ENCODE measurements at regions not wholly inside any gene's neighbourhood (a gene's known extent, or its start where the extent isn't known, plus 50 kb on each side); places are given as distances from the start of the nearest gene placed in this dataset.

GRCh38 chr7:68492359-68492690 is 1106.0 kb upstream of the AUTS2 start:
- Histone ChIP-seq H4K20me1 (ENCODE audit: insufficient read depth) (no peaks in the 10 kb centered on the region), H3K4me2 (no peak overlapping the region), H3K27ac (no peak overlapping the region), H3K36me3 (ENCODE audit: insufficient read depth) (no peaks in the 10 kb centered on the region), H3K4me3 (IDR thresholded peaks at IDR 0.05; ENCODE audit: insufficient read depth, low read depth, low read length) (no peak overlapping the region), H3K27me3 (ENCODE audit: insufficient read depth, low read depth) (no peaks in the 10 kb centered on the region), H3K79me2 (ENCODE audit: insufficient read depth, low read depth) (no peaks in the 10 kb centered on the region), H2AFZ (ENCODE audit: low read depth) (no peak overlapping the region), H3K4me1 (ENCODE audit: low read depth, poor library complexity, severe bottlenecking) (no peaks in the 10 kb centered on the region), H3K9ac (no peak overlapping the region)
- TF ChIP-seq CTCF (conservative IDR thresholded peaks at IDR 0.05; ENCODE audit: low read depth, low read length) = no peak

GRCh38 chr7:68503400-68503799 is 1094.9 kb upstream of the AUTS2 start:
- Histone ChIP-seq H3K9ac (no peak overlapping the region), H3K36me3 (ENCODE audit: insufficient read depth) (no peaks in the 10 kb centered on the region), H4K20me1 (ENCODE audit: insufficient read depth) (no peaks in the 10 kb centered on the region), H2AFZ (ENCODE audit: low read depth) (no peak overlapping the region), H3K27ac (no peak overlapping the region), H3K4me2 (no peak overlapping the region), H3K27me3 (ENCODE audit: insufficient read depth, low read depth) (no peaks in the 10 kb centered on the region), H3K4me1 (ENCODE audit: low read depth, poor library complexity, severe bottlenecking) (no peaks in the 10 kb centered on the region), H3K79me2 (ENCODE audit: insufficient read depth, low read depth) (no peaks in the 10 kb centered on the region), H3K4me3 (IDR thresholded peaks at IDR 0.05; ENCODE audit: insufficient read depth, low read depth, low read length) (no peak overlapping the region)
- no peak for TF ChIP-seq CTCF (conservative IDR thresholded peaks at IDR 0.05; ENCODE audit: low read depth, low read length)

- no peak overlapping the region for H3K9ac ChIP-seq
- no peak overlapping the region for H3K27ac ChIP-seq
- H3K4me2 ChIP-seq = no peak overlapping the region
- H2AFZ ChIP-seq (ENCODE audit: low read depth) = no peak overlapping the region
- no peaks in the 10 kb centered on the region for H3K79me2 ChIP-seq (ENCODE audit: insufficient read depth, low read depth)
- H3K36me3 ChIP-seq (ENCODE audit: insufficient read depth) = no peaks in the 10 kb centered on the region
- TF ChIP-seq CTCF (conservative IDR thresholded peaks at IDR 0.05; ENCODE audit: low read depth, low read length) = no peak
- no peaks in the 10 kb centered on the region for H3K27me3 ChIP-seq (ENCODE audit: insufficient read depth, low read depth)
- no peak overlapping the region for H3K4me3 ChIP-seq (IDR thresholded peaks at IDR 0.05; ENCODE audit: insufficient read depth, low read depth, low read length)
- no peaks in the 10 kb centered on the region for H3K4me1 ChIP-seq (ENCODE audit: low read depth, poor library complexity, severe bottlenecking)
- H4K20me1 ChIP-seq (ENCODE audit: insufficient read depth) = no peaks in the 10 kb centered on the region
Measured at GRCh38 chr7:68504716-68505115, 1093.6 kb upstream of the AUTS2 start.

GRCh38 chr7:68505721-68506120 is 1092.6 kb upstream of the AUTS2 start:
- Histone ChIP-seq H2AFZ (ENCODE audit: low read depth) (no peak overlapping the region), H3K36me3 (ENCODE audit: insufficient read depth) (no peaks in the 10 kb centered on the region), H3K79me2 (ENCODE audit: insufficient read depth, low read depth) (no peaks in the 10 kb centered on the region), H3K27ac (no peak overlapping the region), H3K4me3 (IDR thresholded peaks at IDR 0.05; ENCODE audit: insufficient read depth, low read depth, low read length) (no peak overlapping the region), H3K27me3 (ENCODE audit: insufficient read depth, low read depth) (no peaks in the 10 kb centered on the region), H3K4me2 (no peak overlapping the region), H3K9ac (no peak overlapping the region), H4K20me1 (ENCODE audit: insufficient read depth) (no peaks in the 10 kb centered on the region), H3K4me1 (ENCODE audit: low read depth, poor library complexity, severe bottlenecking) (no peaks in the 10 kb centered on the region)
- no peak for TF ChIP-seq CTCF (conservative IDR thresholded peaks at IDR 0.05; ENCODE audit: low read depth, low read length)

- Histone ChIP-seq H3K27me3 (ENCODE audit: insufficient read depth, low read depth) (no peaks in the 10 kb centered on the region), H3K27ac (no peak overlapping the region)
Measured at GRCh38 chr7:68507668-68508067, 1090.6 kb upstream of the AUTS2 start.

More at GRCh38 chr7:68507668-68508067, 1090.6 kb upstream of the AUTS2 start:
- H4K20me1 ChIP-seq (ENCODE audit: insufficient read depth) = no peaks in the 10 kb centered on the region
- H3K4me3 ChIP-seq (IDR thresholded peaks at IDR 0.05; ENCODE audit: insufficient read depth, low read depth, low read length) = no peak overlapping the region
- H3K79me2 ChIP-seq (ENCODE audit: insufficient read depth, low read depth) = no peaks in the 10 kb centered on the region
- H3K4me1 ChIP-seq (ENCODE audit: low read depth, poor library complexity, severe bottlenecking) = no peaks in the 10 kb centered on the region
- H3K4me2 ChIP-seq = no peak overlapping the region
- no peak overlapping the region for H2AFZ ChIP-seq (ENCODE audit: low read depth)
- H3K9ac ChIP-seq = no peak overlapping the region
- no peaks in the 10 kb centered on the region for H3K36me3 ChIP-seq (ENCODE audit: insufficient read depth)
- no peak for TF ChIP-seq CTCF (conservative IDR thresholded peaks at IDR 0.05; ENCODE audit: low read depth, low read length)
